Astrocyte (in vitro differentiated cells and primary cell): ENCODE measurements at regions not wholly inside any gene's neighbourhood (a gene's known extent, or its start where the extent isn't known, plus 50 kb on each side); places are given as distances from the start of the nearest gene placed in this dataset.
"Not testable (repeated sequence)": the region's sequence is repeated elsewhere in the genome, so short reads cannot be mapped to it uniquely, and the experiment has no call there.

Experiments used
- CTCF ChIP-seq: IDR thresholded peaks from 2 replicates; pipeline ENCODE4 v1.5.1; 2011; ENCODE audit warnings: low read depth, mild to moderate bottlenecking, inconsistent platforms, low read length, moderate library complexity; ENCODE audit not compliant: insufficient read depth
- EZH2 ChIP-seq: IDR thresholded peaks from 2 replicates; pipeline ENCODE4 v1.6.1; 2012; ENCODE audit warnings: mild to moderate bottlenecking, low read length, inconsistent platforms; ENCODE audit not compliant: insufficient read depth

GRCh38 chr9:62918648-62919385 is 1729.0 kb downstream of the SPATA31A7 start:
- not testable (repeated sequence) for TF ChIP-seq CTCF, EZH2
